ENCODE measurements at regions not wholly inside any gene's neighbourhood (a gene's known extent, or its start where the extent isn't known, plus 50 kb on each side); places are given as distances from the start of the nearest gene placed in this dataset.

- no peaks in the 10 kb centered on the region for H3K36me3 Mint-ChIP-seq (ENCODE audit: low read depth)
- H3K27me3 Mint-ChIP-seq (ENCODE audit: low read depth): no peaks in the 10 kb centered on the region
- DNase-seq (ENCODE audit: low spot score): no peak
- H3K27ac Mint-ChIP-seq (ENCODE audit: unreplicated experiment): no peak overlapping the region
- TF ChIP-seq, protein P1, sequence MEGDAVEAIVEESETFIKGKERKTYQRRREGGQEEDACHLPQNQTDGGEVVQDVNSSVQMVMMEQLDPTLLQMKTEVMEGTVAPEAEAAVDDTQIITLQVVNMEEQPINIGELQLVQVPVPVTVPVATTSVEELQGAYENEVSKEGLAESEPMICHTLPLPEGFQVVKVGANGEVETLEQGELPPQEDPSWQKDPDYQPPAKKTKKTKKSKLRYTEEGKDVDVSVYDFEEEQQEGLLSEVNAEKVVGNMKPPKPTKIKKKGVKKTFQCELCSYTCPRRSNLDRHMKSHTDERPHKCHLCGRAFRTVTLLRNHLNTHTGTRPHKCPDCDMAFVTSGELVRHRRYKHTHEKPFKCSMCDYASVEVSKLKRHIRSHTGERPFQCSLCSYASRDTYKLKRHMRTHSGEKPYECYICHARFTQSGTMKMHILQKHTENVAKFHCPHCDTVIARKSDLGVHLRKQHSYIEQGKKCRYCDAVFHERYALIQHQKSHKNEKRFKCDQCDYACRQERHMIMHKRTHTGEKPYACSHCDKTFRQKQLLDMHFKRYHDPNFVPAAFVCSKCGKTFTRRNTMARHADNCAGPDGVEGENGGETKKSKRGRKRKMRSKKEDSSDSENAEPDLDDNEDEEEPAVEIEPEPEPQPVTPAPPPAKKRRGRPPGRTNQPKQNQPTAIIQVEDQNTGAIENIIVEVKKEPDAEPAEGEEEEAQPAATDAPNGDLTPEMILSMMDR (IDR thresholded peaks at IDR 0.05): no peak
- H3K4me1 Mint-ChIP-seq (ENCODE audit: low read depth): no peaks in the 10 kb centered on the region
- H3K4me3 Mint-ChIP-seq (ENCODE audit: unreplicated experiment): no peak overlapping the region
- H3K9me3 Mint-ChIP-seq (ENCODE audit: low read depth): peaks cover 29% of the 10 kb centered on the region
These were observed 514.5 kb upstream of the RGMB start for GRCh38 chr5:98258939-98259338.

DNA sequence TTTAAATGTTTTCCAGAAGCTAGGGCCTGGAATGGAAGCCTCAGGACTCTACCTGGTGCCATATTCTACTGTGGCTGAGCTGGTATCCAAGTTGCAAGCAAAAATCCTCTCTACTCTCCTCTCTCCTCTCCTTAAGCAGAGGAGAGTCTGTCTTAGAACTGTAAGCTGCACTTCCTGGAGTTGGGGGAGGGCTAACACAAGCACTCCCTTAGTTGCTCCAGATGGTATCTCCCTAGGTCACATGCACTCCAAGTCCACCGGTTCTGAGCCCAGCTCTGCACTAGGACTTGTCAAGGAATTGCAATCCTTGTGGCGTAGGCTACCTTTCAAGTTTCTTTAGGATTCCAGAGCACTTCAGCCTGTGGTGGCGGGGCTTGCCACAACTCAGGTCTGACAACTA lies 513.9 kb upstream of the RGMB start:
- H3K27ac Mint-ChIP-seq (ENCODE audit: unreplicated experiment): no peak overlapping the region
- H3K27me3 Mint-ChIP-seq (ENCODE audit: low read depth): no peaks in the 10 kb centered on the region
- H3K4me1 Mint-ChIP-seq (ENCODE audit: low read depth): no peaks in the 10 kb centered on the region
- H3K4me3 Mint-ChIP-seq (ENCODE audit: unreplicated experiment): no peak overlapping the region
- peaks cover 29% of the 10 kb centered on the region for H3K9me3 Mint-ChIP-seq (ENCODE audit: low read depth)
- DNase-seq (ENCODE audit: low spot score): no peak
- TF ChIP-seq, protein P1 (IDR thresholded peaks at IDR 0.05): no peak
- no peaks in the 10 kb centered on the region for H3K36me3 Mint-ChIP-seq (ENCODE audit: low read depth)

- TF ChIP-seq, protein P1 (IDR thresholded peaks at IDR 0.05): no peak
- DNase-seq (ENCODE audit: low spot score): no peak
- H3K27ac Mint-ChIP-seq (ENCODE audit: unreplicated experiment): no peak overlapping the region
- H3K4me3 Mint-ChIP-seq (ENCODE audit: unreplicated experiment): no peak overlapping the region
- H3K27me3 Mint-ChIP-seq (ENCODE audit: low read depth): no peaks in the 10 kb centered on the region
- H3K9me3 Mint-ChIP-seq (ENCODE audit: low read depth): peaks cover 13% of the 10 kb centered on the region
- no peaks in the 10 kb centered on the region for H3K4me1 Mint-ChIP-seq (ENCODE audit: low read depth)
- H3K36me3 Mint-ChIP-seq (ENCODE audit: low read depth): no peaks in the 10 kb centered on the region
These were observed 510.4 kb upstream of the RGMB start for GRCh38 chr5:98263084-98263483.

GRCh38 chr5:98268162-98268860 lies 505.2 kb upstream of the RGMB start:
- TF ChIP-seq, protein P1 (IDR thresholded peaks at IDR 0.05): no peak
- no peaks in the 10 kb centered on the region for H3K36me3 Mint-ChIP-seq (ENCODE audit: low read depth)
- DNase-seq (ENCODE audit: low spot score): peak; percentile 57
- H3K4me3 Mint-ChIP-seq (ENCODE audit: unreplicated experiment): no peak overlapping the region
- H3K27me3 Mint-ChIP-seq (ENCODE audit: low read depth): no peaks in the 10 kb centered on the region
- no peak overlapping the region for H3K27ac Mint-ChIP-seq (ENCODE audit: unreplicated experiment)
- H3K9me3 Mint-ChIP-seq (ENCODE audit: low read depth): peaks cover 17% of the 10 kb centered on the region
- no peaks in the 10 kb centered on the region for H3K4me1 Mint-ChIP-seq (ENCODE audit: low read depth)

DNA sequence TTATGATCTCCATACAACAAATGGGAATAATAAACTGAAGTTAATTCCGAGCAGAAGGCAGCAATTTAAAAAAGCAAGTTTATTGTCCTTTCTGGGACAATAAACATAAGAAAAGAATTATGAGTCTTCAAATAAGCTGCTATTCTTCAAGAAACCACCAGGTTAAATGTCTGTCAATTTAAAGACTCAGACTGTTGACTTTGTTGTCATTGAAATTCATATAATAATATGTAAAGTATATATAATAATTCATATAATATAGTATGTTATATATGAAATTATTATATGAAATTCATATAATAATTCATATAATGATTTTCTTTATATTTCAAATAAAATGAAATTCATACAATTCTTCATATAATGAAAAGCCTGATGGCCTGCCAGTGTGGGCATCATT lies 497.5 kb upstream of the RGMB start:
- TF ChIP-seq, protein P1 (IDR thresholded peaks at IDR 0.05): peak; percentile 54
- Mint-ChIP-seq H3K27ac (ENCODE audit: unreplicated experiment) (no peak overlapping the region), H3K27me3 (ENCODE audit: low read depth) (no peaks in the 10 kb centered on the region), H3K4me3 (ENCODE audit: unreplicated experiment) (no peak overlapping the region), H3K4me1 (ENCODE audit: low read depth) (no peaks in the 10 kb centered on the region), H3K9me3 (ENCODE audit: low read depth) (no peaks in the 10 kb centered on the region), H3K36me3 (ENCODE audit: low read depth) (no peaks in the 10 kb centered on the region)
- DNase-seq (ENCODE audit: low spot score): no peak

Data from chondrocyte (in vitro differentiated cells).